Adrenal gland (tissue), 9 donors: ENCODE measurements at regions not wholly inside any gene's neighbourhood (a gene's known extent, or its start where the extent isn't known, plus 50 kb on each side); places are given as distances from the start of the nearest gene placed in this dataset.

ENCODE experiments used
- DNase-seq, 7 donors: peaks; one replicate each; pipeline ENCODE4 v3.0.0-alpha.2; 2019 to 2020
- H3K27ac ChIP-seq, 5 donors: fragments of 200-600 bp; sonication (generic) in 4 of 5; 1 replicate in 3 of 5; 2 replicates in 2 of 5; pipeline versions ENCODE4 v1.5.1 to v1.8.0; 2016 to 2020; ENCODE audit warnings: mild to moderate bottlenecking in 1 of 5
- H3K27me3 ChIP-seq: fragments of 200-600 bp; 2 replicates; pipeline ENCODE4 v1.8.0; 2021
- H3K36me3 ChIP-seq, 2 donors: fragments of 200-600 bp; replicated peaks in 1 of 2; 1 replicate in 1 of 2; 2 replicates in 1 of 2; pipeline versions ENCODE4 v1.5.1 to v1.8.0; 2018 to 2022
- H3K4me1 ChIP-seq, 2 donors: fragments of 200-600 bp; replicated peaks in 1 of 2; 1 replicate in 1 of 2; 2 replicates in 1 of 2; pipeline versions ENCODE4 v1.5.1 to v1.8.0; 2018 to 2021
- H3K4me3 ChIP-seq, 4 donors: fragments of 200-600 bp; sonication (generic) in 3 of 4; one replicate each; pipeline ENCODE4 v1.5.1; 2016 to 2018
- H3K9me3 ChIP-seq, 3 donors: fragments of 200-600 bp; sonication (generic) in 1 of 3; replicated peaks in 1 of 3; 1 replicate in 2 of 3; 2 replicates in 1 of 3; pipeline versions ENCODE4 v1.5.1 to v1.8.0; 2016 to 2021
- POLR2A ChIP-seq, 2 donors: fragments of 450-650 bp; IDR thresholded peaks; one replicate each; pipeline ENCODE4 v1.6.1; 2017; ENCODE audit warnings: antibody characterized with exemption in 2 of 2, mild to moderate bottlenecking in 2 of 2, moderate library complexity in 1 of 2
- WGBS, 4 donors: extraction: QIAGEN DNeasy Blood & Tissue Kit in 2 of 4; methylation state at CpG; one replicate each; pipeline versions ENCODE4 v1.1.5 to v1.1.7; 2013 to 2017; 5-methylcytosine and 5-hydroxymethylcytosine counted together
- intact Hi-C, 2 donors: fragments of 100-400 bp; cut with DNase I; formaldehyde crosslinking; loops; one replicate each; pipeline versions ENCODE4 v1.14.1 to v1.15.0; 2022 to 2023
- TF ChIP-seq, protein P1 (sequence below), 6 experiments: fragments of 450-650 bp in 4 of 6; fragments of 200-600 bp in 2 of 6; sonication (generic) in 1 of 6; IDR thresholded peaks; 1 replicate in 5 of 6; 2 replicates in 1 of 6; pipeline versions ENCODE4 v1.5.1 to v1.8.0; 2016 to 2021; ENCODE audit warnings: antibody characterized with exemption in 6 of 6, mild to moderate bottlenecking in 2 of 6, moderate library complexity in 1 of 6
- donor health status: healthy with polysubstance abuse.
- donor health status: Bipolar disorder and iron deficiency.
- donor health status: DM: yes; HTN: yes; CAD: no.
- donor health status: DM: no; HTN: no; CAD: no.
- donor health status: DM: no; HTN: no; CAD: no.

DNA sequence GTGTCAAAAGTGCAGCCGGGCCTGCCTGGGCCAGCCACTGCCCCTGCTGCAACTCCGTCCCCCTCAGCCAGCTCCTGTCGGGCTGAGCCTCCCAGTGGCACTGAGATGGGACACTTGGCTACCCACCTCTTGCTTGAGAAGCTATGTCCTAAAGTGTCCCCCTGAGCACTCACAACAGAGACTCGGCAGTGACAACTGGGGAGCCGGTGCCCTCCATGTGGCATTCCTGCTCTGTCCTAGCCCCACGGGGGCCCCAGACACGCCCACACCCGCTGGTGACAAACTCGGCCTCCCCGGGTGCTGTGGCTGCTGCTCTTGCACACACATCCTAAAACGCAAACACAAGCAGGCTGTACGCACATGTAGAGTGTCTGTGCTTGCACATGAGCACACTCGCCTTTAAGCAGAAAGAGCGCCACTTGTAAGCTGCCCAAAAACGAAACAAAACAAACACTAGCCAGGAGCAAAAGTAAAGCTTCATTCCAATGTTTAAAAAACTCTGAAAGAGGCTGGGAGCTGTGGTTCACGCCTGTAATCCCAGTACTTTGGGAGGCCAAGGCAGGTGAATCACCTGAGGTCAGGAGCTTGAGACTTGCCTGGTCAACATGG lies 253.9 kb downstream of the RBFOX3 start:
- peaks cover 8% of the 10 kb centered on the region for H3K27me3 ChIP-seq

DNA sequence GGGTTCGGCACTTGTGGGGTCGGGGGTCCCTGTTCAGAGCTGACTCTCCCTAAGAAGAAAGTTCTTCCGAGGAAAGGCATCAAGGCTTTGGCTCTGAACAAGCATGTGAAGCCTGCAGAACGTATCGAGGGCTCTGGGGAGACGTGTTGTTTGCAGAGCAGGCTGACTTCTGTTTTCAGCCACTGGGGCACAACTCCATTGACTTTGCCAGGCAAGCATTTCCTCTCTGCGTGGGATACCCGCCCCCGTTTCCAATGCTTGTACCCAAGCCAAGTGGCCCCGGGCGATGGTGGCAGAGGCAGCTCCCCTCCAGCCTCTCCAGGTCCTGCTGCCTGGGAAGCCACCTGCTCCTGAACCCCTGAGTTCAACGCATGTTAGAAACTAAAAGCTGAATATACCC lies 255.7 kb downstream of the RBFOX3 start:
- DNase-seq = no peak
- Histone ChIP-seq H3K36me3 (no peaks in the 10 kb centered on the region), H3K27ac (no peak overlapping the region), H3K4me3 (no peak overlapping the region), H3K4me1 (no peaks in the 10 kb centered on the region), H3K9me3 (no peaks in the 10 kb centered on the region), H3K27me3 (peaks cover 14% of the 10 kb centered on the region)
- TF ChIP-seq POLR2A (IDR thresholded peaks at IDR 0.05) = no peak
- TF ChIP-seq, protein P1, sequence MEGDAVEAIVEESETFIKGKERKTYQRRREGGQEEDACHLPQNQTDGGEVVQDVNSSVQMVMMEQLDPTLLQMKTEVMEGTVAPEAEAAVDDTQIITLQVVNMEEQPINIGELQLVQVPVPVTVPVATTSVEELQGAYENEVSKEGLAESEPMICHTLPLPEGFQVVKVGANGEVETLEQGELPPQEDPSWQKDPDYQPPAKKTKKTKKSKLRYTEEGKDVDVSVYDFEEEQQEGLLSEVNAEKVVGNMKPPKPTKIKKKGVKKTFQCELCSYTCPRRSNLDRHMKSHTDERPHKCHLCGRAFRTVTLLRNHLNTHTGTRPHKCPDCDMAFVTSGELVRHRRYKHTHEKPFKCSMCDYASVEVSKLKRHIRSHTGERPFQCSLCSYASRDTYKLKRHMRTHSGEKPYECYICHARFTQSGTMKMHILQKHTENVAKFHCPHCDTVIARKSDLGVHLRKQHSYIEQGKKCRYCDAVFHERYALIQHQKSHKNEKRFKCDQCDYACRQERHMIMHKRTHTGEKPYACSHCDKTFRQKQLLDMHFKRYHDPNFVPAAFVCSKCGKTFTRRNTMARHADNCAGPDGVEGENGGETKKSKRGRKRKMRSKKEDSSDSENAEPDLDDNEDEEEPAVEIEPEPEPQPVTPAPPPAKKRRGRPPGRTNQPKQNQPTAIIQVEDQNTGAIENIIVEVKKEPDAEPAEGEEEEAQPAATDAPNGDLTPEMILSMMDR (IDR thresholded peaks at IDR 0.05) = no peak
- 50 to 60% (median 56%) methylated on average over 12 of the region's 12 CpGs for WGBS, 4 donors
- intact Hi-C loops = no loop called here

More for the DNA sequence above, 253.9 kb downstream of the RBFOX3 start:
- Histone ChIP-seq H3K4me3 (no peak overlapping the region), H3K4me1 (no peaks in the 10 kb centered on the region), H3K9me3 (no peaks in the 10 kb centered on the region), H3K36me3 (no peaks in the 10 kb centered on the region), H3K27ac (no peak overlapping the region)
- WGBS, 4 donors = 66 to 74% (median 70%) methylated on average over 10 to 16 of the region's 16 CpGs
- intact Hi-C loops = no loop called here
- TF ChIP-seq, protein P1 (IDR thresholded peaks at IDR 0.05) = no peak
- no peak for TF ChIP-seq POLR2A (IDR thresholded peaks at IDR 0.05)
- DNase-seq = no peak

DNA sequence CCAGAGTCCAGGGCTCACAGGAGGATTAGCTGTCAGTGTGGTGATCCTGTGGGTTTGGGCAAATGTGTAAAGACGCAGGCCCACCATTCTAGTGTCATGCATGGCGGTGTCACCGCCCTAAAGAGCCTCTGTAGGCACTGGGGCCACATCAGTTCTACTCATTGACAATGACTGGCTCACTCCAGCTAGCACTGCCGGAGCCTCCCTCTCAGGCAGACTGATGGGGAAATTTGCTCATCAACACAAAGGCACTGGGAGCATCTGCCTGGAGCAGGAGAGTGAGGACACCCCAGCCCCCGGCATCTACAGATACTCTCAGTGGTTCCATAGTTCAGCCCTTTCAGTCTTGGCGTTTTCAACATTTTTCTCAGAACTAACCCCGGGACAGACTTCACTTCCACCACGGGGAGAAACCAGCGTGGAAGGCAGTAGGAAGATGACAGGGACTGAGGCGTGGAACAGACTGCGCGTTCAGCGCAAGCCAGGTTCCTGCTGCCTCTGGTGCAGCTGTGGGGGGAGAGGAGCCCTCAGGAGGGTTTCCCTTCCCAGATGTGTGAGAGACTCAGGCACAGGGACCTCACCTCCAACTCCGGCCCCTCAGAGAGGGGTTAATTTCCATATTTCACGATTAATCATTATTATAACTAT lies 256.6 kb downstream of the RBFOX3 start:
- Histone ChIP-seq H3K27ac (no peak overlapping the region), H3K27me3 (peaks cover 21% of the 10 kb centered on the region), H3K36me3 (no peaks in the 10 kb centered on the region), H3K4me1 (no peaks in the 10 kb centered on the region), H3K9me3 (no peaks in the 10 kb centered on the region), H3K4me3 (no peak overlapping the region)
- whole genome bisulfite sequencing, 4 donors = 75 to 84% (median 81%) methylated on average over 11 to 15 of the region's 15 CpGs
- no peak for DNase-seq
- intact Hi-C loops = no loop called here
- no peak for TF ChIP-seq POLR2A (IDR thresholded peaks at IDR 0.05)
- TF ChIP-seq, protein P1 (IDR thresholded peaks at IDR 0.05) = no peak

DNA sequence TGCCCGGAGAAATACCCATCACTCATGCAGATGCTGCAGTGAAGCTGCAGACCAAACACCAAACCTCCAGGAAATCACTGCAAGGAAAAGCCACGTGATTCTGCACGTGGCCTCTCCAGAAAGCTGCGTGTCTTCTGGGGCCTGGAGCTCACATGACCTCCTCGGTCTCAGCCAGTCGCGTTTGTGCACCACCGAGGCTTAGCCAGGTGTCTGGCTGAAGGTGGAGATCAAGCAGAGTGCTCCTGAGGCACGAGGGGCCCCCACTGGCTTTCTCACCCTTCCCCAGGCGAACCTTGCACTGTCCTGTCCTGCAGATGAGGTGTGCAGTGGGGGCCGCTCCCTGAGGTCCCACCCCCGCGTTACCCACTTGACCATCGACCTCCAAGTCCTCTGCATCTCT lies 257.3 kb downstream of the RBFOX3 start:
- Histone ChIP-seq H3K9me3 (no peaks in the 10 kb centered on the region), H3K4me3 (no peak overlapping the region), H3K4me1 (no peaks in the 10 kb centered on the region), H3K27ac (no peak overlapping the region), H3K27me3 (peaks cover 21% of the 10 kb centered on the region), H3K36me3 (no peaks in the 10 kb centered on the region)
- no peak for DNase-seq
- TF ChIP-seq POLR2A (IDR thresholded peaks at IDR 0.05) = no peak
- TF ChIP-seq, protein P1 (IDR thresholded peaks at IDR 0.05) = no peak
- intact Hi-C loops = no loop called here
- WGBS, 4 donors = 57 to 71% (median 62%) methylated on average over 8 to 14 of the region's 14 CpGs
